HCT116 (cell line): ENCODE measurements at regions not wholly inside any gene's neighbourhood (a gene's known extent, or its start where the extent isn't known, plus 50 kb on each side); places are given as distances from the start of the nearest gene placed in this dataset.

Source experiments
- ATAC-seq: fragments of 200-7000 bp; cut with Tn5 transposase; 2 replicates; pipeline ENCODE4 v1.9.1; 2020; ENCODE audit warnings: mild to moderate bottlenecking, moderate library complexity
- BruUV-seq: library from RNA; stranded (reverse); fragments of 400-500 nt; replicated peaks from 2 replicates; lab custom pipeline; 2021; lab: Mats Ljungman, UMichigan
- CTCF ChIA-PET: fragments of 300-600 bp; sonication (Branson Sonifier 250); formaldehyde crosslinking; loops from one replicate; lab custom pipeline; 2021; ENCODE audit warnings: antibody characterized with exemption; lab: Charles Lee
- POLR2A ChIA-PET: fragments of 300-600, 350-600 bp; sonication (Branson Sonifier 250); formaldehyde crosslinking; loops from one replicate; lab custom pipeline; 2021; ENCODE audit warnings: antibody characterized with exemption; lab: Charles Lee
- RAD21 ChIA-PET, 2 experiments: fragments of 300-600 bp; sonication (Branson Sonifier 250); formaldehyde crosslinking; loops; one replicate each; lab custom pipeline; 2023; ENCODE audit warnings: low total read pairs in 2 of 2; ENCODE audit not compliant: uncharacterized antibody in 2 of 2, unreplicated experiment in 2 of 2, low non-redundant PET in 1 of 2; lab: Charles Lee
- DNase-seq: peaks from one replicate; pipeline ENCODE4 v3.0.0-alpha.2; 2010; ENCODE audit warnings: low read depth, low spot score
- H2AFZ ChIP-seq: fragments of 200-600 bp; shearing (Covaris generic), sonication (generic); 2 replicates; pipeline ENCODE4 v1.6.1; 2017; ENCODE audit warnings: low read depth, mixed run types, mixed read lengths, antibody characterized with exemption, low read length; ENCODE audit not compliant: poor library complexity, severe bottlenecking
- H3K27ac ChIP-seq: 2 replicates; pipeline ENCODE4 v1.5.1; 2012; ENCODE audit warnings: low read depth, low read length
- H3K27me3 ChIP-seq: fragments of 200-600 bp; sonication (generic); 2 replicates; pipeline ENCODE4 v1.6.1; 2016; ENCODE audit warnings: mixed run types, low read length, mixed read lengths; ENCODE audit not compliant: insufficient read depth
- H3K36me3 ChIP-seq, 2 experiments: fragments of 200-500 bp in 1 of 2; fragments of 200-600 bp in 1 of 2; sonication (Bioruptor generic) in 1 of 2; sonication (generic) in 1 of 2; 2 replicates each; pipeline versions ENCODE4 v1.5.1 to v1.6.1; 2014 to 2016; ENCODE audit warnings: low read length in 2 of 2, inconsistent platforms in 1 of 2, mixed read lengths in 1 of 2, mixed run types in 1 of 2; ENCODE audit not compliant: insufficient read depth in 2 of 2, control insufficient read depth in 1 of 2
- H3K4me1 ChIP-seq, 2 experiments: fragments of 200-600 bp in 1 of 2; sonication (generic) in 1 of 2; 2 replicates each; pipeline versions ENCODE4 v1.5.1 to v1.6.1; 2012 to 2017; ENCODE audit warnings: low read length in 2 of 2, inconsistent platforms in 1 of 2, mild to moderate bottlenecking in 1 of 2, mixed read lengths in 1 of 2, mixed run types in 1 of 2, moderate library complexity in 1 of 2; ENCODE audit not compliant: insufficient read depth in 2 of 2, control insufficient read depth in 1 of 2
- H3K4me2 ChIP-seq: fragments of 200-600 bp; sonication (generic); 2 replicates; pipeline ENCODE4 v1.6.1; 2017; ENCODE audit warnings: mixed run types, low read length, mixed read lengths
- H3K4me3 ChIP-seq, 2 experiments: fragments of 200-600 bp in 1 of 2; sonication (generic) in 1 of 2; replicated peaks in 1 of 2; 2 replicates each; pipeline ENCODE4 v1.5.1; 2011 to 2016; ENCODE audit warnings: low read length in 2 of 2, control low read depth in 1 of 2, low read depth in 1 of 2, mild to moderate bottlenecking in 1 of 2, mixed read lengths in 1 of 2, mixed run types in 1 of 2
- H3K79me2 ChIP-seq: fragments of 200-600 bp; sonication (generic); 2 replicates; pipeline ENCODE4 v1.6.1; 2017; ENCODE audit warnings: mild to moderate bottlenecking, mixed run types, low read length, moderate library complexity, mixed read lengths; ENCODE audit not compliant: insufficient read depth
- H3K9ac ChIP-seq: fragments of 200-600 bp; sonication (generic); 2 replicates; pipeline ENCODE4 v1.6.1; 2016; ENCODE audit warnings: low read length, mixed read lengths
- H3K9me2 ChIP-seq: fragments of 200-600 bp; sonication (generic), shearing (Covaris generic); 2 replicates; pipeline ENCODE4 v1.6.1; 2017; ENCODE audit warnings: mixed run types, mild to moderate bottlenecking, moderate library complexity; ENCODE audit not compliant: insufficient read depth
- H3K9me3 ChIP-seq, 2 experiments: fragments of 200-500 bp in 1 of 2; fragments of 200-600 bp in 1 of 2; sonication (Bioruptor generic) in 1 of 2; sonication (generic) in 1 of 2; 2 replicates each; pipeline ENCODE4 v1.6.1; 2014 to 2017; ENCODE audit warnings: low read length in 2 of 2, mixed read lengths in 2 of 2, inconsistent platforms in 1 of 2, low read depth in 1 of 2, mild to moderate bottlenecking in 1 of 2, mixed run types in 1 of 2, moderate library complexity in 1 of 2; ENCODE audit not compliant: control insufficient read depth in 1 of 2, insufficient read depth in 1 of 2
- H4K20me1 ChIP-seq: fragments of 200-600 bp; sonication (generic), shearing (Covaris generic); 2 replicates; pipeline ENCODE4 v1.6.1; 2017; ENCODE audit warnings: mixed run types, mild to moderate bottlenecking, moderate library complexity; ENCODE audit not compliant: insufficient read depth
- ATF3 ChIP-seq: IDR thresholded peaks from 2 replicates; pipeline ENCODE4 v1.6.1; 2012
- ELF1 ChIP-seq: IDR thresholded peaks from 2 replicates; pipeline ENCODE4 v1.6.1; 2012; ENCODE audit warnings: low read depth, borderline replicate concordance
- EZH2 ChIP-seq: fragments of 200-600 bp; sonication (generic); IDR thresholded peaks from 2 replicates; pipeline ENCODE4 v1.6.1; 2017; ENCODE audit warnings: antibody characterized with exemption, mixed run types
- EZH2phosphoT487 ChIP-seq: fragments of 200-600 bp; IDR thresholded peaks from 2 replicates; pipeline ENCODE4 v1.6.1; 2018; ENCODE audit warnings: antibody characterized with exemption, borderline replicate concordance
- FOSL1 ChIP-seq: IDR thresholded peaks from 2 replicates; pipeline ENCODE4 v1.6.1; 2012; ENCODE audit warnings: low read depth
- POLR2A ChIP-seq: IDR thresholded peaks from 2 replicates; pipeline ENCODE4 v1.7.0; 2011; ENCODE audit warnings: borderline replicate concordance; ENCODE audit not compliant: insufficient read depth, insufficient read length; ENCODE audit errors: extremely low read depth
- POLR2AphosphoS5 ChIP-seq: IDR thresholded peaks from 2 replicates; pipeline ENCODE4 v1.6.1; 2011; ENCODE audit warnings: mild to moderate bottlenecking, low read depth, low read length, moderate library complexity
- RAD21 ChIP-seq: IDR thresholded peaks from 2 replicates; pipeline ENCODE4 v1.6.1; 2012; ENCODE audit warnings: low read depth, mild to moderate bottlenecking
- SP1 ChIP-seq: IDR thresholded peaks from 2 replicates; pipeline ENCODE4 v1.6.1; 2012; ENCODE audit warnings: low read depth
- TCF7L2 ChIP-seq: IDR thresholded peaks from 2 replicates; pipeline ENCODE4 v1.7.0; 2011; ENCODE audit warnings: borderline replicate concordance, inconsistent platforms; ENCODE audit not compliant: insufficient read depth, insufficient read length; ENCODE audit errors: extremely low read depth
- YY1 ChIP-seq: IDR thresholded peaks from 2 replicates; pipeline ENCODE4 v1.6.1; 2011; ENCODE audit warnings: low read length, low read depth, moderate library complexity, mild to moderate bottlenecking; ENCODE audit not compliant: insufficient replicate concordance; ENCODE audit errors: extremely low read depth
- ZBTB33 ChIP-seq: IDR thresholded peaks from 2 replicates; pipeline ENCODE4 v1.6.1; 2011; ENCODE audit warnings: mild to moderate bottlenecking, low read length, moderate library complexity; ENCODE audit not compliant: insufficient replicate concordance; ENCODE audit errors: extremely low read depth
- ZFX ChIP-seq: fragments of 450-650 bp; IDR thresholded peaks from 2 replicates; pipeline ENCODE4 v1.6.1; 2017
- ZNF274 ChIP-seq: fragments of 200-500 bp; sonication (Bioruptor generic); IDR thresholded peaks from 2 replicates; pipeline ENCODE4 v1.6.1; 2014; ENCODE audit warnings: mild to moderate bottlenecking, low read depth, low read length, inconsistent platforms
- intact Hi-C: fragments of 100-400 bp; cut with micrococcal nuclease; formaldehyde crosslinking; loops from 2 replicates; pipeline ENCODE4 v1.10.0; 2022
- TF ChIP-seq, protein P1 (sequence below): IDR thresholded peaks from 2 replicates; pipeline ENCODE4 v1.6.1; 2012

- ChIA-PET POLR2A (no interaction called here), CTCF (no interaction called here), RAD21 (no interaction called here)
- H3K79me2 ChIP-seq, result no peaks in the 10 kb centered on the region
- no peaks in the 10 kb centered on the region for H4K20me1 ChIP-seq
- no peak overlapping the region for H3K9ac ChIP-seq
- no peak for TF ChIP-seq YY1
- no peak for TF ChIP-seq SP1
- no peak for TF ChIP-seq FOSL1
- TF ChIP-seq EZH2, result no peak
- no peak for TF ChIP-seq RAD21
- no peak for TF ChIP-seq ELF1
- H3K9me3 ChIP-seq, result no peaks in the 10 kb centered on the region
- H2AFZ ChIP-seq, result no peak overlapping the region
- ATAC-seq, result no peak
- no peak overlapping the region for H3K4me3 ChIP-seq
- no TSS peak for BruUV-seq
- H3K27ac ChIP-seq, result no peak overlapping the region
- H3K36me3 ChIP-seq, result no peaks in the 10 kb centered on the region
- no peak for DNase-seq
- no peaks in the 10 kb centered on the region for H3K4me1 ChIP-seq
- H3K4me2 ChIP-seq, result no peak overlapping the region
- no peaks in the 10 kb centered on the region for H3K9me2 ChIP-seq
- intact Hi-C loops, result no loop called here
- H3K27me3 ChIP-seq, result no peaks in the 10 kb centered on the region
These were observed 196.0 kb downstream of the CALCRL start for GRCh38 chr2:187252063-187252462.

DNA sequence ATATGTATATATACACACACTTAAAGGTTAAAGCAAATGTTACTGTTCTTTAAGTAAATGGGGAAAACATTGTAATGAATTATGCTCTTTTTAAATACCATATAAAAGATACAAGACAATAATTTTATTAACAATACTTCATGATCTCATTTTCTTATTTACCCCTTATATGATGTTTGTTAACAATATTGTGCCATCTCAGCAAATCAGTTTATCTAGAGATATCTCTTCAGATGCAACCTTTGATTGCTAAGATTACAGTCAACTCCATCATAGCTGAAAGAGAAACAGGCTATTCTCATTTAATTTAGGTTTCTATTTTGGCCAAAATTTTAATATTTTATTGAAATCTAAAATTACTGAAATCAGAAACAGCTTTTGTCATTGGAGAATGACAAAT lies 197.9 kb downstream of the CALCRL start:
- TF ChIP-seq FOSL1, result no peak
- TF ChIP-seq EZH2phosphoT487, result no peak
- TF ChIP-seq, protein P1, sequence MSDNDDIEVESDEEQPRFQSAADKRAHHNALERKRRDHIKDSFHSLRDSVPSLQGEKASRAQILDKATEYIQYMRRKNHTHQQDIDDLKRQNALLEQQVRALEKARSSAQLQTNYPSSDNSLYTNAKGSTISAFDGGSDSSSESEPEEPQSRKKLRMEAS, result no peak
- TF ChIP-seq ZNF274, result no peak
- no peak for TF ChIP-seq YY1
- TF ChIP-seq POLR2A, result no peak
- no peak for TF ChIP-seq ZFX
- TF ChIP-seq TCF7L2, result no peak
- TF ChIP-seq SP1, result no peak
- TF ChIP-seq POLR2AphosphoS5, result no peak
- no peak for TF ChIP-seq ATF3
- no peak for TF ChIP-seq ZBTB33
- TF ChIP-seq RAD21, result no peak
- RAD21 ChIA-PET, result no interaction called here

More for the DNA sequence above, 197.9 kb downstream of the CALCRL start:
- ChIA-PET POLR2A (no interaction called here), CTCF (no interaction called here)
- H3K4me2 ChIP-seq, result no peak overlapping the region
- H3K9ac ChIP-seq, result no peak overlapping the region
- no peaks in the 10 kb centered on the region for H4K20me1 ChIP-seq
- H3K4me1 ChIP-seq, result no peaks in the 10 kb centered on the region
- no peaks in the 10 kb centered on the region for H3K9me2 ChIP-seq
- ATAC-seq (no peak), DNase-seq (no peak)
- H3K79me2 ChIP-seq, result no peaks in the 10 kb centered on the region
- H3K4me3 ChIP-seq, result no peak overlapping the region
- no peaks in the 10 kb centered on the region for H3K27me3 ChIP-seq
- H3K36me3 ChIP-seq, result no peaks in the 10 kb centered on the region
- H3K27ac ChIP-seq, result no peak overlapping the region
- no peaks in the 10 kb centered on the region for H3K9me3 ChIP-seq
- no TSS peak for BruUV-seq
- H2AFZ ChIP-seq, result no peak overlapping the region
- intact Hi-C loops, result no loop called here
